SK-N-SH (cell line): ENCODE measurements at regions not wholly inside any gene's neighbourhood (a gene's known extent, or its start where the extent isn't known, plus 50 kb on each side); places are given as distances from the start of the nearest gene placed in this dataset.

Experiments
- CTCF ChIA-PET: fragments of 300-600, 350-600 bp; formaldehyde crosslinking; extraction: SDS; loops from one replicate; lab custom pipeline; 2021; lab: Yijun Ruan, JAX
- POLR2A ChIA-PET: fragments of 350-600 bp; sonication (Branson Sonifier 250); formaldehyde crosslinking; extraction: SDS; loops from one replicate; lab custom pipeline; 2020; ENCODE audit warnings: antibody characterized with exemption, inconsistent platforms; lab: Yijun Ruan, JAX
- DNase-seq: peaks from one replicate; pipeline ENCODE4 v3.0.0; 2012
- H2AFZ ChIP-seq: fragments of 200-600 bp; sonication (generic); 2 replicates; pipeline ENCODE4 v1.8.1; 2016; ENCODE audit warnings: antibody characterized with exemption, mild to moderate bottlenecking, low read depth
- H3F3A ChIP-seq: fragments of 200-600 bp; sonication (generic); replicated peaks from 2 replicates; pipeline ENCODE3; 2016; ENCODE audit warnings: antibody characterized with exemption, mild to moderate bottlenecking; ENCODE audit not compliant: insufficient read depth
- H3K27ac ChIP-seq, 2 experiments: fragments of 200-500 bp in 1 of 2; fragments of 200-600 bp in 1 of 2; sonication (Bioruptor generic) in 1 of 2; sonication (generic), shearing (Covaris generic) in 1 of 2; 2 replicates each; pipeline versions ENCODE4 v1.5.1 to v1.6.1; 2014 to 2016; ENCODE audit warnings: low read depth in 2 of 2, inconsistent platforms in 1 of 2, low read length in 1 of 2, mild to moderate bottlenecking in 1 of 2, mixed read lengths in 1 of 2
- H3K27me3 ChIP-seq: fragments of 200-600 bp; sonication (generic), shearing (Covaris generic); 2 replicates; pipeline ENCODE4 v1.6.1; 2016; ENCODE audit warnings: mixed run types; ENCODE audit not compliant: insufficient read depth
- H3K36me3 ChIP-seq, 2 experiments: fragments of 200-500 bp in 1 of 2; fragments of 200-600 bp in 1 of 2; sonication (Bioruptor generic) in 1 of 2; sonication (generic) in 1 of 2; replicated peaks in 1 of 2; 2 replicates each; pipeline versions ENCODE3 to v1.5.1; 2014 to 2016; ENCODE audit warnings: low read length in 1 of 2, mild to moderate bottlenecking in 1 of 2; ENCODE audit not compliant: insufficient read depth in 2 of 2, control insufficient read depth in 1 of 2
- H3K4me1 ChIP-seq, 2 experiments: fragments of 200-500 bp in 1 of 2; fragments of 200-600 bp in 1 of 2; sonication (Bioruptor generic) in 1 of 2; sonication (generic), shearing (Covaris generic) in 1 of 2; 2 replicates each; pipeline versions ENCODE4 v1.5.1 to v1.6.1; 2014 to 2016; ENCODE audit warnings: low read depth in 1 of 2, low read length in 1 of 2, mixed run types in 1 of 2; ENCODE audit not compliant: insufficient read depth in 2 of 2, control insufficient read depth in 1 of 2
- H3K4me2 ChIP-seq: fragments of 200-600 bp; sonication (generic), shearing (Covaris generic); 2 replicates; pipeline ENCODE4 v1.6.1; 2017; ENCODE audit warnings: mixed run types
- H3K4me3 ChIP-seq, 2 experiments: fragments of 200-500 bp in 1 of 2; fragments of 200-600 bp in 1 of 2; sonication (Bioruptor generic) in 1 of 2; sonication (generic), shearing (Covaris generic) in 1 of 2; 2 replicates each; pipeline versions ENCODE4 v1.5.1 to v1.8.1; 2014 to 2016; ENCODE audit warnings: low read depth in 2 of 2, inconsistent platforms in 1 of 2, low read length in 1 of 2, mild to moderate bottlenecking in 1 of 2, mixed read lengths in 1 of 2, moderate library complexity in 1 of 2
- H3K79me2 ChIP-seq: fragments of 200-600 bp; sonication (generic); 2 replicates; pipeline ENCODE4 v1.8.1; 2017; ENCODE audit warnings: mild to moderate bottlenecking; ENCODE audit not compliant: insufficient read depth
- H3K9ac ChIP-seq: fragments of 200-600 bp; sonication (generic); 2 replicates; pipeline ENCODE4 v1.6.1; 2017; ENCODE audit warnings: mixed run types
- H3K9me2 ChIP-seq: fragments of 200-600 bp; sonication (generic); 2 replicates; pipeline ENCODE4 v1.6.1; 2017; ENCODE audit warnings: mixed run types
- H3K9me3 ChIP-seq: fragments of 200-600 bp; sonication (generic); 2 replicates; pipeline ENCODE4 v1.6.1; 2017; ENCODE audit warnings: mixed run types, mild to moderate bottlenecking, moderate library complexity
- H4K20me1 ChIP-seq: fragments of 200-600 bp; sonication (generic); 2 replicates; pipeline ENCODE4 v1.6.1; 2017; ENCODE audit warnings: mild to moderate bottlenecking, mixed run types; ENCODE audit not compliant: insufficient read depth
- CHD2 ChIP-seq: fragments of 150-350 bp; IDR thresholded peaks from 2 replicates; pipeline ENCODE4 v1.6.1; 2018; ENCODE audit warnings: low read length; ENCODE audit not compliant: partially characterized antibody
- CTCF ChIP-seq: fragments of 200-600 bp; sonication (generic); IDR thresholded peaks from 2 replicates; pipeline ENCODE4 v1.6.1; 2017; ENCODE audit warnings: antibody characterized with exemption, mild to moderate bottlenecking, moderate library complexity
- ELF1 ChIP-seq: IDR thresholded peaks from 2 replicates; pipeline ENCODE4 v1.4.0; 2012
- EP300 ChIP-seq, 2 experiments: IDR thresholded peaks; 2 replicates each; pipeline versions ENCODE4 v1.4.0 to v1.6.1; 2012; ENCODE audit warnings: borderline replicate concordance in 1 of 2, low read depth in 1 of 2, low read length in 1 of 2
- FOXJ3 ChIP-seq: sonication (generic); formaldehyde crosslinking; IDR thresholded peaks from 2 replicates; pipeline ENCODE4 v1.5.1; 2020; ENCODE audit warnings: mild to moderate bottlenecking, missing genetic modification reagents
- GABPA ChIP-seq: IDR thresholded peaks from 2 replicates; pipeline ENCODE4 v1.4.0; 2012; ENCODE audit warnings: low read depth, mild to moderate bottlenecking
- IRF3 ChIP-seq: fragments of 150-350 bp; IDR thresholded peaks from 2 replicates; pipeline ENCODE4 v1.6.1; 2016; ENCODE audit warnings: mild to moderate bottlenecking, low read depth, low read length
- JUND ChIP-seq: IDR thresholded peaks from 2 replicates; pipeline ENCODE4 v1.4.0; 2012
- NRF1 ChIP-seq: IDR thresholded peaks from 2 replicates; pipeline ENCODE4 v1.6.1; 2012; ENCODE audit warnings: low read depth, mild to moderate bottlenecking, low read length
- POLR2AphosphoS5 ChIP-seq: IDR thresholded peaks from 2 replicates; pipeline ENCODE4 v1.6.1; 2012; ENCODE audit warnings: low read depth, low read length
- RAD21 ChIP-seq: IDR thresholded peaks from 2 replicates; pipeline ENCODE4 v1.6.1; 2012; ENCODE audit warnings: mild to moderate bottlenecking, low read length
- RCOR1 ChIP-seq: fragments of 150-350 bp; IDR thresholded peaks from 2 replicates; pipeline ENCODE4 v1.6.1; 2017; ENCODE audit warnings: antibody characterized with exemption, low read length
- RFX5 ChIP-seq: IDR thresholded peaks from 2 replicates; pipeline ENCODE4 v1.6.1; 2012; ENCODE audit warnings: mild to moderate bottlenecking, improper control_type of control experiment, low read length
- SMC3 ChIP-seq: IDR thresholded peaks from 2 replicates; pipeline ENCODE4 v1.6.1; 2012; ENCODE audit warnings: low read depth, low read length, improper control_type of control experiment
- TAF1 ChIP-seq: IDR thresholded peaks from 2 replicates; pipeline ENCODE4 v1.6.1; 2012; ENCODE audit warnings: low read depth, mild to moderate bottlenecking, low read length, moderate library complexity, borderline replicate concordance
- TCF12 ChIP-seq: IDR thresholded peaks from 2 replicates; pipeline ENCODE4 v1.4.0; 2012
- TEAD4 ChIP-seq: IDR thresholded peaks from 2 replicates; pipeline ENCODE4 v1.4.0; 2012; ENCODE audit warnings: mild to moderate bottlenecking, borderline replicate concordance; ENCODE audit not compliant: insufficient read depth
- WGBS: methylation state at CpG from one replicate; pipeline ENCODE4 v1.1.6; 2017; ENCODE audit warnings: low lambda C conversion rate; 5-methylcytosine and 5-hydroxymethylcytosine counted together
- TF ChIP-seq, protein P1 (sequence below): fragments of 150-350 bp; IDR thresholded peaks from 2 replicates; pipeline ENCODE4 v1.6.1; 2017; ENCODE audit warnings: antibody characterized with exemption, low read length, low read depth, borderline replicate concordance
- TF ChIP-seq, protein P2 (sequence below): IDR thresholded peaks from 2 replicates; pipeline ENCODE4 v1.4.0; 2012; ENCODE audit warnings: low read depth, borderline replicate concordance
- TF ChIP-seq, protein P3 (sequence below): IDR thresholded peaks from 2 replicates; pipeline ENCODE4 v1.4.0; 2012; ENCODE audit warnings: low read depth

DNA sequence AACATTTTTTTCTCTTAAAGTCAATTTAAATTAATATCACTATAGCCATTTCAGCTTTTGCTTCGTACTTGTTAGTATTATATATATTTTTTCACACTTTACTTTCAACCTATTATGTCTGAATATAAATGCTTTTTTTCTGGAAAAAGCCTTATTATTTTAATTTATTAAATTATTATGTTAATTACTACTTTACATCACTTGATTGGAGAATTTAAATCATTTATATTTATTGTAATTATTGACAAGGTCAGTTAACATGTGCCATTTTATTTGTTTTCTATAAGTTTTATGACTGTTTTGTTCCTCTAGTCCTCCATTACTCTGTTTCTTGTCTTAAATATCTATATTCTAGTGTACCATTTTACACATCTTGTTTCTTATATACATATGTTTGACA lies 1333.4 kb upstream of the MIR17HG start (continued):
- TF ChIP-seq TAF1 (no peak), GABPA (no peak), CTCF (no peak)
- TF ChIP-seq, protein P1, sequence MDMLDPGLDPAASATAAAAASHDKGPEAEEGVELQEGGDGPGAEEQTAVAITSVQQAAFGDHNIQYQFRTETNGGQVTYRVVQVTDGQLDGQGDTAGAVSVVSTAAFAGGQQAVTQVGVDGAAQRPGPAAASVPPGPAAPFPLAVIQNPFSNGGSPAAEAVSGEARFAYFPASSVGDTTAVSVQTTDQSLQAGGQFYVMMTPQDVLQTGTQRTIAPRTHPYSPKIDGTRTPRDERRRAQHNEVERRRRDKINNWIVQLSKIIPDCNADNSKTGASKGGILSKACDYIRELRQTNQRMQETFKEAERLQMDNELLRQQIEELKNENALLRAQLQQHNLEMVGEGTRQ, result no peak

DNA sequence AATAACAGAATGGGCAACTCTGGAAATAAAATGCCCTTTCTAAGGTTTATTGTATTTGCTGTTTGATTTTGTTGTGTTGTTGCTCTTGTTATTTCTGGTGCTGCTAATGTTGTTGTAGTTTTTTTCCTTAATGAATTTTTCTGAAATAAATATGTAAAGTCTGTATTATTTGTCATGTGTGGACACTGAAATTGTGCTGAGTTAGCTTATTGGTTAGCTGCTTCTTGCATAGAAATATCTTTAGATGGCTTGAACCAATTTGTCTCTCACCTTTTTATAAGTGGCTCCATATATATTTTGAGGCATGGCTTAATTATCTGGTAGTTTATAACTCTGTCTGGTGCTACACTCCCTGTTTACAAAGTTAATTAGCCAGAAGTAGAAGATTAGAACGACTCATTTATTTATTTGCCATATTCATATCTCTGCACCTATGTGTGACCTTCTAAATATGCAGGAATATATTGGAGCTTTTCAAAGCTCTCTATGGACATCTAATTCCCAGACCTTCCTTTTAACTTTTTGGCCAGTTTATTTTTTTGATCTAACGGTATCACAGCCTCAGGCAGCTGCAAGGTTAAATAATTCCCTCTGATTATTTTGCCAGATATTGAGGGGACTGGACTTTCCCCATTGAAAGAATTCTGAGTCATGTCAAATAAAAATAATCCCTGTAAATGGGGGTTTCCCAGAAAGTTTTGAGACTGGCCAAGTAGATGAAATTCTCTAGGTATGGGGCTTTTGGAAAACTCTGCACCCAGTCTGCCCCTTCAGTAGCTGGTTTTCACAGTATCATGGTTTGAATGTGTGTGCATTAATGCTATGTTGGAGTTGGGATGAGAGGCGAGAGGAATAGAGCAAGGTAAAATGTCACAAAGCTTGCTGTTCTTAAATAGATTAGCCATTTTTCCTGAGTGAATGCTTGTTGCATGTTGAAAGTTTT lies 1331.7 kb upstream of the MIR17HG start:
- H3K36me3 ChIP-seq, result no peaks in the 10 kb centered on the region
- H3K9me2 ChIP-seq, result no peaks in the 10 kb centered on the region
- no peak overlapping the region for H3K4me3 ChIP-seq
- no peak overlapping the region for H3K4me2 ChIP-seq
- ChIA-PET CTCF (interaction anchor here (1.0 kb wide), 1 partner anchor 852 kb away, joined by 4 read pairs; no protein-coding TSS in a partner anchor), POLR2A (no interaction called here)
- H3K79me2 ChIP-seq, result no peaks in the 10 kb centered on the region
- H3K9ac ChIP-seq, result no peak overlapping the region
- TF ChIP-seq FOXJ3 (CRISPR knock-in tag) (no peak), ELF1 (no peak), IRF3 (no peak), POLR2AphosphoS5 (no peak), SMC3 (no peak), RAD21 (no peak), CHD2 (no peak), EP300 (IDR thresholded peaks at IDR 0.05; ENCODE audit: borderline replicate concordance in 1 of 2, low read depth in 1 of 2, low read length in 1 of 2) (no peak), TAF1 (no peak), TCF12 (no peak), JUND (no peak), RCOR1 (no peak), TEAD4 (no peak), RFX5 (no peak), NRF1 (no peak)
- TF ChIP-seq, protein P2, sequence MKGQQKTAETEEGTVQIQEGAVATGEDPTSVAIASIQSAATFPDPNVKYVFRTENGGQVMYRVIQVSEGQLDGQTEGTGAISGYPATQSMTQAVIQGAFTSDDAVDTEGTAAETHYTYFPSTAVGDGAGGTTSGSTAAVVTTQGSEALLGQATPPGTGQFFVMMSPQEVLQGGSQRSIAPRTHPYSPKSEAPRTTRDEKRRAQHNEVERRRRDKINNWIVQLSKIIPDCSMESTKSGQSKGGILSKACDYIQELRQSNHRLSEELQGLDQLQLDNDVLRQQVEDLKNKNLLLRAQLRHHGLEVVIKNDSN, result no peak
- TF ChIP-seq, protein P3, sequence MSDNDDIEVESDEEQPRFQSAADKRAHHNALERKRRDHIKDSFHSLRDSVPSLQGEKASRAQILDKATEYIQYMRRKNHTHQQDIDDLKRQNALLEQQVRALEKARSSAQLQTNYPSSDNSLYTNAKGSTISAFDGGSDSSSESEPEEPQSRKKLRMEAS, result no peak
- no peak for DNase-seq
- 38% methylated on average over 3 of the region's 3 CpGs for WGBS
- no peak overlapping the region for H3K27ac ChIP-seq
- H3K9me3 ChIP-seq, result no peaks in the 10 kb centered on the region
- H3F3A ChIP-seq, result no peaks in the 10 kb centered on the region
- no peaks in the 10 kb centered on the region for H4K20me1 ChIP-seq
- H3K4me1 ChIP-seq, result no peaks in the 10 kb centered on the region; a peak in 1 of 4 replicates
- no peaks in the 10 kb centered on the region for H3K27me3 ChIP-seq
- H2AFZ ChIP-seq, result no peak overlapping the region
